MV-4-11 (cell line): ENCODE measurements at regions not wholly inside any gene's neighbourhood (a gene's known extent, or its start where the extent isn't known, plus 50 kb on each side); places are given as distances from the start of the nearest gene placed in this dataset.

Experiments used
- DNase-seq: peaks from one replicate; lab custom pipeline; 2025; lab: John Stamatoyannopoulos, UW

DNA sequence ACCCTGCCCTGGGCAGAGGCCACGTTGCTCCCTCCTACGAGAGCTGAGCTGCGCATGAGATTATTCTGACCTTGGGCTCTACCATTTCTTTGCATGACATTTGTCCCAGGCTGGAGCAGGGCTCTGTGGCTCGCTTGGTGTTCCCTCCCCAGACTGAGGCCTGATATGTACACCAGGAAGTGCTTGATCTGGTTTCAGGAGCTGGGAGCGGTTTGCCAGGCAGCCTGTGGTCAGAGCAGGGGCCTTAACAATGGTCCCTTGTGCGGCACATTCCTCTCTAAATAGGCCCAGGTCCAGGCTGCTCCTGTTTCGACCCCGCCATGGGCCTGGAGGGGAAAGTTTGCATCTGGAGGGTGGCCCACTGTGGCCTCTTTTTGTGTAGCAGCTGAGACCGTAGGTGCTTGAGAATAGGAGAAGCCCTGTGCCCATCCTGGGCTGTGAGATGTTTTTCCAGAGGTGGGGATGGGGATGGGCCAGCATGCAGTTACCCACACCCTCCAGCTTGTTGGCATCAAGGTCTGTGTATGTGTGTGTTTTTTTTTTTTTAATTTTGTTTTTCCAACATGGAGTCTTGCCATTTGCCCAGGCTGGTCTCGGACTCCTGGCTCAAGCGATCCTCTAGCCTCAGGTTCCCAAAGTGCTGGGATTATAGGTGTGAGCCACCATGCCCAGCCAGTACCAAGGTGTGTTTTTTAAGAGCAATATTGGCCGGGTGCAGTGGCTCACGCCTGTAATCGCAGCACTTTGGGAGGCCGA, 253.9 kb downstream of the SEC14L1 start:
- DNase-seq, result no peak

DNA sequence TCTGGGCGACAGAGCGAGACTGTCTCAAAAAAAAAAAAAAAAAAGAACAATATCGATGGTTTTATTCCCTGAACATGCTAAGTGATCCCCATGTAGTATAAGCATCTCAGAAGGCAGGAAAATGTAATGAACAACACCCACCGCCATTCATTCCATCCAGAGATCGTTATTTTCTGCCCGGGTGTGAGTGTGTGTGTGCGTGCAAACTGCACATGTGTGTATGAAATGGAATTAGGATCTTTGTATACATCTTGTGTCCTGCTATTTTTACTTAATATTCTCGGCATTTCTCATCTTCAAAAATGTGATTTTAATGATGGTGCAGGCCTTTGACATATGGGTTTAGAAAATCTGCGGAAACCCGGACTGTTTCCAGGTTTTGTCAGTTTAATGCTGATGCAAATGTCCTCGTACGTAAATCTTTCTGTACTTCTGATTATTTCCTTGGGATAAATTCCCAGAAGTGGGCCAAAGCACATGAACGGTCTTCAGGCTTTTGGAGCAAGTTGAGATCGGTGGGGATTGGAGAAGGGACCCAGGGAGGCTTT, 254.8 kb downstream of the SEC14L1 start:
- DNase-seq, result no peak

DNA sequence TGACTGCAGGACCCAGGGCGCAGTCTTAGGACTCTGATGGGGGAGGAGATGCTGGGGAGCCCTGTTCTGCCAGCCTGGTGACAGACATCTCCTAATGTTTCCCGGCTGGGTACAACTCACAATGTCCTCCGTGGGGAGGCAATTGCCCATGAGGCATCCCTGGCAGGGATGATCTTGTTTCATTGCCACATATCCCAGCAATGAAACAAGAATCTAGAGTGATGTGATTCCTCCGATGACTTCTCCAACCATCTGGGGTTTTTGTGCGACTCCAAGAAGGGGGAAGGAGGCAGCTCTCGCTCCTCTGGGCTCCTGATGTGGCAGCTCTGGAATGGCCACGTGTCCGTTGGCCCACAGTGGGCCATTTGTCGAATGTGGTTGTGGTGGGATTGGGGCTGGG, 255.8 kb downstream of the SEC14L1 start:
- DNase-seq, result no peak

DNA sequence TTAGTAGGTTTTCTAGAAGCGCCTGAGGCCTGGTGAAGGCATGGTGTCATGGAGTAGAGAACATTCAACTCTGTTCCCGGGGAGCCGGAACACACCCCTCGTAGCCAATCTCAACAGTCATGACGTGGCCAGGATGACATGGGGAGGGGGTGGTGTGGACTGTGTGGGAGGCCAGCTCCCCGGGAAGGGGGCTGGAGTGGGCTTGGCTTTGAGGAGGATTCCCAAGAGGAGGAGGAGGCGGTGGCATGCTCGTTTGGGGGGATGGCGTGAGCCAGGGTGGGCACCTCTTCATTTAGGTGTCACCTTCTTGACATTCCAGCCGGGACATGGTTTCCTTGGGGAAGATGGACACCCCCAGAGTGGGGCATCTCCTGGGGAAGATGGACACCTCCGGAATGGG, 257.5 kb downstream of the SEC14L1 start:
- no peak for DNase-seq

DNA sequence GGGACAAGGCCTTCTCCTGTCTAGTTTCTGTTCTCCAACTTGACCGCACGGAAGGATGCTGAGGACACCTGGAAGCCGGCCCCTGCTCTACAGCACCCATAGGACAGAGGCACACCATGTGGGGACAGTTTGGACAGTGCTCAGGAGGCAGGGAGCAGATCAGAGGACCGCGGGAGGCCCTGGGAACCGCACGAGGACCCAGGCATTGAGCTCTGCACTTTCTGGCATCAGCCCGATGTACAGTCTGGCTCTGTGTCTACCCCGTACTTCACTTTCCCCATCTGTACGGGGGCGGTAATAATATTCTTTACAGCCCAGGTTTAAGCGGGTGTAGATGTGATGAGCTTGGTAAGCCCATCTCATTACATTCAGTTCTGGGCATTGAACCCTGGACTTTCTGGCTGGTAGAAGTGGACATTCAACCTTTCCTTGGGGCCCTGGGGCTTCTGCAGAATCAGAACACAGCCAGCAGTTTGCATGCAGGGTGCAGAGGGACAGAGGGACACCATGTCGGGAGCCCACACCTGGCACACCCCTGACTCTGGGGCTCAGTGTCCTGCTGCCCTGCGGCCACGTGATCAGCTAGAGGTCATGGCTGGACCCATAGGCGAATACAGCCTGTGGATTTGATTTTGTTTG, 258.7 kb downstream of the SEC14L1 start:
- no peak for DNase-seq

DNA sequence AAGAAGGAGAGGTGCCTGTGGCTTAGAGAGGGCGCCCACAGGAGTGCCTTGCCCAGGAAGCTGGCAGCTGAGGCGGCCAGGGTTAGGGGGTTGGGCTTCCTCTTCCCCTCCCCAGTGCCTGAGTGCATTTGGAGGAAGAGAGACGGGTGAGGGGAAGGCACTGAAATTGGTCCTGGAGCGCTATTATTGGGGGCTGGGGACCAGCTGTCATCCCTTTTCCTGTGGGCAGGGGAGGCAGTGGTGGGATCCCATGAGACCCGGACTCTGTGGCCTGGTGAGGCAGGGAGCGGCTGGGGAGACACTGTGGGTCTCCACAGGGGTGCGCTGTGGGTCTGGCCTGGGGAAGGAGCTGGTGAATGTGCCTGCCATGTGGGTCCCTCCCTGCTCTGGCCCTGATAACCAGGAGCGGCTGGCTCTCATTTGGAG, 259.7 kb downstream of the SEC14L1 start:
- peak; percentile 51 for DNase-seq

DNA sequence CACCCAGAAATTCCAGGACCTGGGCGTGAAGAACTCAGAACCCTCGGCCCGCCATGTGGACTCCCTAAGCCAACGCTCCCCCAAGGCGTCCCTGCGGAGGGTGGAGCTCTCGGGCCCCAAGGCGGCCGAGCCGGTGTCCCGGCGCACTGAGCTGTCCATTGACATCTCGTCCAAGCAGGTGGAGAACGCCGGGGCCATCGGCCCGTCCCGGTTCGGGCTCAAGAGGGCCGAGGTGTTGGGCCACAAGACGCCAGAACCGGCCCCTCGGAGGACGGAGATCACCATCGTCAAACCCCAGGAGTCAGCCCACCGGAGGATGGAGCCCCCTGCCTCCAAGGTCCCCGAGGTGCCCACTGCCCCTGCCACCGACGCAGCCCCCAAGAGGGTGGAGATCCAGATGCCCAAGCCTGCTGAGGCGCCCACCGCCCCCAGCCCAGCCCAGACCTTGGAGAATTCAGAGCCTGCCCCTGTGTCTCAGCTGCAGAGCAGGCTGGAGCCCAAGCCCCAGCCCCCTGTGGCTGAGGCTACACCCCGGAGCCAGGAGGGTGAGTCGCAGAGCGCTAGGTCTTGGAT, 261.5 kb downstream of the SEC14L1 start:
- DNase-seq, result no peak

DNA sequence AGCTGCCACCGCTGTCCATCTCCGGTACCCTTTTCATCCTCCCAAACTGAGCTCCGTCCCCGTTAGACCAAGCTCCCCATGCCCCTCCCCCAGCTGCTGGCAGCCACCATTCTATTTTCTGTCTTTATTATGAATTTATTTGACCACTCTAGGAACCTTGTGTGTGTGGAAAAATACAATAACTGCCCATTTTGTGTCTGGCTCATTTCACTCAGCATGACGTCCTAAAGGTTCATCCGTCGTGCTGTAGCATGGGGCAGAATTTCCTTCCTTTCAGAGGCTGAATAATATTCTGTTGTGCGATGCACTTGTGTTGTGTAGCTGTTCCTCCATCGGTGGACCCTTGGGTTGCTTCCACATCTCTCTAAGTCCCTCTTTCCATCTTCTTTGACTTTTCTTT, 263.1 kb downstream of the SEC14L1 start:
- no peak for DNase-seq

DNA sequence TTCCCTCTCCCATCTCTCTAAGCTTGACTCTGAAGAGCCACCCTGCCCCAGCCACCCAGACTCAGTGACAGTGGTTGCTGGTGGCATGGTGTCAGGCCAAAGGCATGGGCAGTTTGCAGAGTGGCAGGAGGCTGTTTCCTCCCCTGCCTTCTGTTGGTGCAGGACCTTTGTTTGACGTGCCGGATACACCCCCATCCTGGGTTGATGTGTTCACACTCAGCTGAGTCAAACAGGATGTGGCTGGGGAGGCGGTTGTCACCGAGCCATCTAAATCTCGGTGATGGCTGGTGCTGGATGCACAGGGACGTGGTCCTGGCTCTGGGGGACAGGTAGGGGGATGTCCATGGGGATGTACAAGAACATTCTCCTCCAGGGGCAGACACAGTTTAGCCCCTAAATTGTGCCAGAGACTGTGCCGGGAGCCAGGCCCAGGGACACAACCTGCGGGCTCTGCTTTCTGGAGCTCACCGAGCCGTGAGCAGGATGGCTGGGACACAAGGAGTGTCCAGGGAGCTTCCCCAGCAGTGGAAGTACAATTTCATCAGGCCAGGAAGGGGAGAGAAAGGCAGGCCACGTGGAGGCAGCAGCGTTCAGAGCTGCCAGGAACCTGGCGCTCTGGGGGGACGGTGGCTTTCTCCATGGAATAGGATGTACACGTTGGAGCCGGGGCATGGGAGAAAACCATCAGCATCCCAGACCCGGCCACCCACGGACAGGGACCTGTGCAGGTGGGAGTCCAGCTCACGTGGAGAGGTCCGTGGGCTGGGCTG, 264.2 kb downstream of the SEC14L1 start:
- DNase-seq, result peak; percentile 86

DNA sequence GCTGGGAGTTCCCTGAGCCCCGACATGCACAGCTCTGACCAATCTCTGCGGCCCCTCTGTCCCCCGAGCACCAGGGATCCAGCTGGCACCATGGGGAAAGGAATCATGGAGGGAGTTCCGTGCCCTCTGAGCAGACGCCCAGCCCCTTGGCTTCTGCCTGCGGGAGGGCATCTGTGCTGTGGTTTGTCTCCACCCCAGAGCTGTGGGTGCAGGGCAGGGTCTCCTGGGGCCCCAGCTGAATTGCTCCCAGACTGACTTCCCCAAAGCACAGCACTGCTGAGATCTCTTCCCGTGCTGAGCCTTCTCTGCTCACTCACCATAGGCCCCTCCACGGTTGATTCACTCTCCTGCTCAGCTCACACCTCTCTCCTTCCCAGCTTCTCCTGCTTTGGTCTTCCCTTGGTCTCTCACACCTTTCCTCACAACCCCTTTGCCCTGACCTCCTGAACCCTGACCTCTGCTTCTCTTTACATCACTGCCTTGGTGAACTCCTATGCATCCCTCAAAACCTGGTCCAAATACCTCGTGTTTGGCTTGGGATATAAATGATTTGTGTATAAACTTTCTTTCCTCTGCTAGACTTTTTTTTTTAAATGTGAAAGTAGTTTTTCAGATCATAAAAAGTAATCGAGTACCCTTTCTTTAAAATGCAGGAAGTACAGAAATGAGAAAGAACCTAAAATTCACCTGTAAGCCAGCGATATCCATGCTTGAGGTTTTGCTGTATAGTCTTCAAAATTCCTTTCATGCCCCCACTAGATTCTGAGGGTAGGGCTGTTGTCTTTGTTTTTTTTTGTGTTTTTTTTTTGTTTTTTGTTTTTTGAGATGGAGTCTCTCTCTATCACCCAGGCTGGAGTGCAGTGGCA, 265.3 kb downstream of the SEC14L1 start:
- DNase-seq, result peak; percentile 82

DNA sequence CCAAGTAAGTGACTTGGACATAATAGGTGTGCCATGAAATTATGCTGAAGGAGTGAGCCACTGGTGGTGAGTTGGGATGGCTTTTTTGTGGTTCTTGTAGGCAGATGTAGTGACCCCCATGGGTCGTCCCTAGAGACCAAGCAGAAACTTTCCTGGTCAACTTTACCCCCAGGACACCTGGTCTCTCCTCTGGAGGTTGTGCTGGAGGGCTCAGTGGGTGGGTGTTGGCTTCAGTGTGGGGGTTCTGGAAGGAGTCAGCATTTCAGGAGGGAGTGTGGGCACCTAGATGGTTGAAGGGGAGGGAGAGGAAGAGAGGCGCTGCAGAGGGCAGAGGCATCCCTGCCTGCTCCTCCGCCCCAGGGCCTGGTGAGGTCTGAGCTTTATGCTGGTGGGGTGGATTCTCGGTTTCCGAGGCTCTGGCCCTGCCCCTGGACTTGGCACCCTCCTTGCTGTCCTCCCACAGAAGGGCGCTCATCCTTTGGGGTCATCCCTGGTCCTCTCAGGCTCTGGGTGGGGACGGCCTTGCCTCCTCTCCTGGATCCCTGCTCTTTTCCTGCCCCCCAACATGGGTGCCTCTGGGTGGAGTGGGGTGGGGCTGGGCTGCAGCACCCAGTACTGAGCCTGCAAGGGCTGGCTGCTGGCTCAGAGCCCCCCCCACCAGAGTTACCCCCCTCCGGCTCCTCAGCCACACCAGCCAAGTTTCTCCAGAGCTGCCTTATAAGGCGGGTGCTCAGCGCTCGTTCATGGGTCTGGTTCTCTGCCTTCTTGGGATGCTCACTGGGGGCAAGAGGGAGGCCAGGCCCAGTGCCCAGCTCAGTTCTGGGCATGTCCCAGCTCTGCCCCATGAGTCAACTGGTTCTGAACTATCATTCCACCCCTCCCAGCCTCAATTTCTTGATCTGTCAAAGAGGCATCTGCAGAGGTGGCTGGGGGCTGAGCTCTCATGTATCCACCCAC, 266.8 kb downstream of the SEC14L1 start:
- DNase-seq, result no peak

DNA sequence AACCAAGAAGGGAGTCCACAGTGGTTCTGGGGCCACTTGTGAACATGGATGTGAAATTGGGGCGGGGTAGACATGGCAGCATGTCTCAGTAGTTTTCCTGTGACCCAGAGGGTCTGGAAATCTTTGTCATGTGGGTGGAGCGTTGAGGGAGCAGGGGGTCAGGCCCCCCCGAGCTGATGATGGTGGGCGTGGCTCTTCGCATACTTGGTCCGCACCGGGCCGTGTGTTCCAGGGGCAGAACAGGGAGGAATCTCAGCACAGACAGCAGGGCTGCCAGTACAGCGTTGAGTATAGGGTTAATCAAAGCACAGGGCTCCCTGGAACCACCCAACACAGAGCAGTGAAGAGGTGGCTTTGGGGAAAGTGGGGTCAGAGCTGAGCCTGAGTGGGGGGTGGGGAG, 267.5 kb downstream of the SEC14L1 start:
- no peak for DNase-seq

DNA sequence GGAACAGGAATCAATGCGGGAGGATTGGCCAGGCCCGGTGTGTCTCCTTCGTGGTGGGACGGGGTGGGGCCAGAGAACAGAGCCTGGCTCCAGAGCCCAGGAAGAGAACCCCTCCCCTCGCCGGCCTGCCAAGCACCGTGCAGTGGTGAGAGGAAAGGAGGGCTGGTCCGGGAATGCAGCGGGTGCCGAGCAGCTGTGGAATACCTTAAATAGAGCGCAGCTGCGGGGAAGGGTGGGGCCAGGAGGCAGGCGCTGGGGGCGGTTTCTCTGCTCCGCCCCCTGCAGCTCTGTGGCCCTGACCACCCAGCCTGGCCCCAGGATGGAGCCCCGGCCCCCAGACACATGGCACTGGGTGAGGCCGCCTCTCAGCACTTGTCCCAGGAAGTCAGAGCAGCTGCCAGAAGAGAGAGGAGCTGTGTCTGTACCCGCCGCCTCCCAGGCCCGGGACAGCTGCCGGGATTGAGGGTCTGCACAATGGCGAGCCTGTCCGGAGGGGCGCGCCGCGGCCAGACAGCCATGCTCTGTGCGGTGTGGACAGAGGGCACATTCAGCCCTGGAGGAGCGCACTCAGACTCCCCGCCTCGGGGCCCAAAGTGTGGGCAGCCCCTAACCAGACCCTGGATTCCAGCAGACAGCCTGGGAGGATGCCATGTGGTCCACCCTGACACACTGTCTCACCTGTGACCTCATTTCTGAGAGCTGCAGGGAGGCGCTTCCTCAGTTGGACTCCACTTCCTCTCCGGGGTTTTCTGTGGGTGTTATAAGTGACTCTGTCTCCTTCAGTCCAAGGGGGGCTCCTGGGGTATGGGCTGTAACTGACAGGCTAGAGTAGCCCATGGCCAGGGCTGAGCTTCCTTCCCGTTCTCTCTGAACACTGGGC, 268.8 kb downstream of the SEC14L1 start:
- DNase-seq, result no peak

DNA sequence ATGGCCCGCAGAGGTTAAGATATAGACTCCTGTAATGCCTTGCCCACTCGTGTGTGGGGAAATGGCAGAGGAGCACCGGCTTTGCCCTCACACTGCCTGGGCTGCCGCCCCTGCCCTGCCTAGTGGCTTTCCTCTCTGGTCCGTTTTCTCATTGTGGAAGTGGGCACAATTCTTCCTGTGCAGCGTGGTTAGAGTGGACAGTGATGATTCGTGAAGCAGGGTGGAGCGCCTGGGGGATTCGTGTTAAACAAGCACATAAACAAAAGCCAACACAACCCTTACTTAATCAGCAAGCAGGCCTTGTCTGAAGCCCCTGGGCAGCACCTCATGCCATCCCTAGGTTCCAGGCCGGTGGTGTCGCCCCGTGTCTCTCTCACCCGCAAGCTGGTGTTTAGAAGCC, 269.7 kb downstream of the SEC14L1 start:
- DNase-seq, result no peak

DNA sequence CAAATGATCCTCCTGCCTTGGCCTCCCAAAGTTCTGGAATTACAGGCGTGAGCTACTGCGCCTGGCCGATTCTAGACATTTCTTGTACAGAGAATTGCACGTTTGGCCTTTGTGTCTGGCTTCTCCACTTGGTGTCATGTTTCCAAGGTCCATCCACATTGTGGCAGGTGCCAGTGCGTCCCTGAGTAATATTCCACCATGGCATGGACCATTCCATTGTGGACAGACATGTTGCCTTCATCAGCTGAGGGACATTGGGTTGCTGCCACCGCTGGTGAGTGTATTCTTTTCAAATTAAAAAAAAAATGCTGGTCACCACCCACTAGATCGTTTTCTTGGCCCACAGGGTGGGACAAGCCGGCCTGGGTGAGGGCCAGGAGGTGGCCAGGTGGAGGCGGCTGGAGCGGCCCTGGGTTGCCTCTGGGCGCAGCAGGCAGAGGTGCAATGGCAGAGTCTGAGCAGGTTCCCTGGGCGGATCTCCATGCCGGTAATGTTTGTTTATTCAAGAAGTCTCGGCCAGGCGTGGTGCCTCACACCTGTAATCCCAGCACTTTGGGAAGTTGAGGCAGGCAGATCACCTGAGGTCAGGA, 274.1 kb downstream of the SEC14L1 start:
- no peak for DNase-seq

DNA sequence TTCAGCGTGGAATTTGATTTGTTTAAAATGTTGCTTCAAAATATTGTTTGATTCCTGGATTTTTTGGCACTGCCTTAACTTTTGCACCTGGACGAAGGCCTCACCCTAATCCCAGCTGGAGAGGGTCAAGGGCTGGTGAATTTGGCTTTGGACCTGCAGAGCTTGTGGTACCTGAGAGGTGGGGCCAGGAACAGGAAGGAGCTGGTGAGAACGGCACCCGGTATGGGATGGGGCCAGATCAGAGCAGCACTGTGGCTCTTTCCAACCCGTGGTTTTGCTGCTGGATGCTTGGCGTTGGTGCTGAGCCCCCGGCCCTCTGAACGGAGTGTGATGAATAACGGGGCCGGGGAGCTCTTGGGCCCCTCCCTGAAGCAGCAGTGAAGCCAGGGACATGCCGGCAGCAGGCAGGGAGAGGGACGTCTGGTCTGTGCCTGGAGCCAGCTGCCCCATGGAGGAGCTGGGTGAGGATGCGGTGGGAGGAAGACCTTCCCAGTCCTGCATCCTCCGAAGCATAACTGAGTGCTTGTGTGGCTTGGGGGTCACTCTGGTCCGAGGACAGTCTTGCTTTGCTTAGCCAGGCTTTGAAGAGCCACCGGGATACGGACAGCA, 275.4 kb downstream of the SEC14L1 start:
- no peak for DNase-seq

DNA sequence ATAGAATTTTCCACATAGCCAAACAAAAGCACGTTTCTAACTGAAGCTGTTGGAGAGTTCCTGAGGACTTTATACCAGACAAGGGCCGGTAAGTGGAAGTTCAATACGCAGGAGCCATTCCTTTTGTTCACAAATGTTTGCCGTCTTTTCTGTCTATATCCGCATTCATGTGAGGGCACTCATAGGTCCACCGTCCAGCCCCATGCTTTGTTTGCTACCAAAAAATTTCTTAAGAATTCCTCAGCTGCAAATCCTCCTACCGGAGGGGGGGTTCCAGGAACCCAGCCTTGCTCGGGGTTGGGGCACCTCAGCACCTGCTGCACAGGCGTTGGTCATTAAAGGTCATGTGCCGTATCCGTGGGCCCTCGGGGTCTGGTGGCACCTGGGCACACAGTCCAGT, 276.8 kb downstream of the SEC14L1 start:
- no peak for DNase-seq

DNA sequence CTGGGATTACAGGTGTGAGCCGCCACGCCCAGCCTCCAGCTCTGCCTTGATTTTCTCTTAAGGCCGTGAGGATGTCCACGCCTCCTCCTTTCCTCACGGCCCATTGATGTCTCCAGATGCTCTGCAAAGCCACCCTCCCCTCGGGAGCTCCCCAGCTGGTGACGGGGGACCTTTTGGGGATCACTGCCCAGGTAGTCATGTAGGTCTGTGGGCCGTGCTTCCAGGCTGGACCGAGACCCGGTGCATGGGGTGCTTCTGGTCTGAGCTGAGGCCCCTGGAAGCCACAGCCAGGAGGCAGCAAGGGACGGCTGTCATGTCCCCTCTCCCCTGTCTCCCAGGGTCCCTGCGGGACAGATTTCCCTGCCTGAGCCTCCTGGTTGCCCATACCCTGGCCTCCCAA, 277.8 kb downstream of the SEC14L1 start:
- no peak for DNase-seq
